Activated CD4-positive, CD25-positive, alpha-beta regulatory T cell treated with anti-CD3 and anti-CD28 coated beads, Interleukin-2, amount 50 U/mL, for 24 hours (primary cell): ENCODE measurements at regions not wholly inside any gene's neighbourhood (a gene's known extent, or its start where the extent isn't known, plus 50 kb on each side); places are given as distances from the start of the nearest gene placed in this dataset.
"Not testable (repeated sequence)": the region's sequence is repeated elsewhere in the genome, so short reads cannot be mapped to it uniquely, and the experiment has no call there.

Experiments
- ATAC-seq, 2 donors: fragments of 150-1000 bp; cut with Tn5 transposase; one replicate each; pipeline ENCODE4 v1.10.0; 2021; ENCODE audit warnings: mild to moderate bottlenecking in 1 of 2, moderate library complexity in 1 of 2

- no peak for ATAC-seq
Observed at GRCh38 chr14:97153527-97153926, 356.3 kb downstream of the VRK1 start.

GRCh38 chr14:97155320-97155719 lies 358.1 kb downstream of the VRK1 start:
- ATAC-seq: no peak

DNA sequence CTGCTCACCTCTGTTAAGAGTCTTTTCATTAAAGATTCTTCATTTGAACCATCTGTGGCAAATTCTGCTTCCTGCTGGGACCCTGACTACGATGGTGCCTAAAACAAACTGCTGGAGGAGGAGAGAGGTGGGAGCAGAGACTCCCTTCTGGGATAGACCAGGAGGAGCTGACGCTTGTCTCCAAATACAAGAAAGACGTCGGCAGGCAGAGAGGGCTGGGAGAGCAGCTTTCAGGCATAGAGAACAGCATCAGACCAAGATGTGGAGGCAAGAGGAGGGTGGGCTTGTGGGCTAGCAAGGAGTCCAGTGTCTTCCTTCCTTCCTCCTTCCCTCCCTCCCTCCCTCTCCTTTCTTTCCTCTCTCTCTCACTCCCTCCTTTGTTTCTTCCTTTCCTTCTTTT lies 358.6 kb downstream of the VRK1 start:
- no peak for ATAC-seq

GRCh38 chr14:97156705-97157104 lies 359.5 kb downstream of the VRK1 start:
- ATAC-seq: no peak

- no peak for ATAC-seq
Observed at GRCh38 chr14:97158102-97158501, 360.9 kb downstream of the VRK1 start.

DNA sequence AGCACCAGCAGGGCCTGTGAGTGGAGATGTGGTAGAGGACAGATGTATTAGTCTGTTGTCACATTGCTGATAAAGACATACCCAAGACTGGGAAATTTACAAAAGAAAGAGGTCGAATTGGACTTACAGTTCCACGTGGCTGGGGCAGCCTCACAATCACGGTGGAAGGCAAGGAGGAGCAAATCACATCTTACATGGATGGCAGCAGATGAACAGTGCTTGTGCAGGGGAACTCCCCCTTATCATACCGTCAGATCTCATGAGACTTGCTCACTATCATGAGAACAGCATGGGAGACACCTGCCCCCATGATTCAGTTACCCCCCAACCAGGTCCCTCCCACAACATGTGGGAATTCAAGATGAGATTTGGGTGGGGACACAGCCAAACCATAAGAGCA lies 361.9 kb downstream of the VRK1 start:
- no peak for ATAC-seq

DNA sequence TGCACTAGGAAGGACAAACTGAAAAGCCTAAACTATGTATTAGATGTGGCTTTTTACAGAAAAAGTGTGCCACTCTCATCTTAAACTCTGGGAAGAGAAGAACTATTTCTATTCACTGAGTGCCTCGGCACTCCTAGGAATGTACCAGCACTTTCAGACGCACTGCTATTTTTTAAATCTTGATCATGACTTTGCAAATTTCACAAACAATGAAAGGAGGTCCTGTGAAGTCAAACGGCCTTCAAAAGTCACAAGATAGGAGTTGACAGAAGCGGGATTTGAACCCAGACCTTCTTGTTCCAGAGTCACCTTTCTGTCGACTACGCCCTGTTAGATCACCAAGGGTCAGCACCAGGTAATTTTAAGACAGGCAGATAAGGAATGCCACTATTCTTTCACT lies 365.4 kb downstream of the VRK1 start:
- ATAC-seq: no peak

GRCh38 chr14:97164021-97164420 lies 366.8 kb downstream of the VRK1 start:
- no peak for ATAC-seq

DNA sequence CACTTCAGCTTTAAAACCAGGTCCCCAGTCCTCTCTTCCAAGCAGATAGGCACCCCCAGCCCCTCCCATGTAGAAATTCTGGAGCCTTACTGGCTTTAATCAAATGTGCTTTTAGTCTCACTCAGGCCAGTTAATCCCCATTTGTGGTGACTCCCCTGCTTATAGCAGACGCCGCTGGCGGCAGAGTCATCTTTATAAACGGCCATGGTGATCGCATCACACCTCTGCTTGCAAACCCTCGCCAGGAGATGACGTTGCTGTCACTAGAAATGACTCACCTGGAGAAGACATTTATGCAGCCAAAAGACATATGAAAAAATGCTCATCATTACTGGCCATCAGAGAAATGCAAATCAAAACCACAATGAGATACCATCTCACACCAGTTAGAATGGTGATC lies 369.3 kb downstream of the VRK1 start:
- ATAC-seq: peak in 1 of 2 donors; percentile 30

DNA sequence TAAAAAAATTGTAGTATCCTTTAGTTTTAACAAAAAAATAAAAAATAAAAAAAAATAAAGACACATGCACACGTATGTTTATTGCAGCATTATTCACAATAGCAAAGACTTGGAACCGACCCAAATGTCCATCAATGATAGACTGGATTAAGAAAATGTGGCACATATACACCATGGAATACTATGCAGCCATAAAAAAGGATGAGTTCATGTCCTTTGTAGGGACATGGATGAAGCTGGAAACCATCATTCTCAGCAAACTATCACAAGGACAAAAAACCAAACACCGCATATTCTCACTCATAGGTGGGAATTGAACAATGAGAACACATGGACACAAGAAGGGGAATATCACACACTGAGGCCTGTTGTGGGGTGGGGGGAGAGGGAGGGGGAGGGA lies 370.4 kb downstream of the VRK1 start:
- not testable (repeated sequence) for ATAC-seq

DNA sequence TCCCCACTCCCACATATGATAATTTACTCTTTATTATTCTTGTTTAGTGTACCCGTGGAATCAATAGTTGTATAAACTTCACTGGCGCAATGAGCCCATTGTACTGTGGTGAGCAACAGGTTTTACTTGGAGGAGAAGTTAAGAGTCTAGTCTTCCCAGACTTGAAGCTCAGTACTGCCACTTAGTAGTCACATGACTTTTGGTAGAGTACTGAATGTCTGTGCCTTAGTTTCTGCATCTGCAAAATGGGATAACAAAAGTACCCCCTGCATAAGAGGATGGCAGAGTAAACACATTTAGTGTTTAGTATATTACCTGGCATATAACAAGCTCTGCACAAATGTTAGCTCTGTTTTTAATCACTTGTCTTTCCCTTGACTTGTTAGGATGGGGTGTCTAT lies 375.5 kb downstream of the VRK1 start:
- ATAC-seq: no peak

- ATAC-seq: peak; percentile 42 to 48
Observed at GRCh38 chr14:97177016-97177415, 379.8 kb downstream of the VRK1 start.

- no peak for ATAC-seq
Observed at GRCh38 chr14:97177635-97178034, 380.5 kb downstream of the VRK1 start.

- peak; percentile 44 to 52 for ATAC-seq
Observed at GRCh38 chr14:97178781-97179180, 381.6 kb downstream of the VRK1 start.

DNA sequence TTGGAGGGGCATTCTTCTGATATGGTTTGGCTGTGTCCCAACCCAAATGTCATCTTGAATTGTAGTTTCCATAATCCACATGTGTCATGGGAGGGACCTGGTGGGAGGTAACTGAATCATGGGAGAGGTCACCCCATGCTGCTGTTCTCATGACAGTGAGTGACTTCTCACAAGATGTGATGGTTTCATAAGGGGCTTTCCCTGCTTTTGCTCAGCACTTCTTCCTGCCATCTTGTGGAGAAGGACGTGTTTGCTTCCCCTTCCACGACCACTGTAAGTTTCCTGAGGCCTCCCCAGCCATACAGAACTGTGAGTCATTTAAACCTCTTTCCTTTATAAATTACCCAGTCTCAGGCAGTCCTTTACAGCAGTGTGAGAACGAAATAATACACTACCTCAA lies 382.4 kb downstream of the VRK1 start:
- peak; percentile 53 to 58 for ATAC-seq

DNA sequence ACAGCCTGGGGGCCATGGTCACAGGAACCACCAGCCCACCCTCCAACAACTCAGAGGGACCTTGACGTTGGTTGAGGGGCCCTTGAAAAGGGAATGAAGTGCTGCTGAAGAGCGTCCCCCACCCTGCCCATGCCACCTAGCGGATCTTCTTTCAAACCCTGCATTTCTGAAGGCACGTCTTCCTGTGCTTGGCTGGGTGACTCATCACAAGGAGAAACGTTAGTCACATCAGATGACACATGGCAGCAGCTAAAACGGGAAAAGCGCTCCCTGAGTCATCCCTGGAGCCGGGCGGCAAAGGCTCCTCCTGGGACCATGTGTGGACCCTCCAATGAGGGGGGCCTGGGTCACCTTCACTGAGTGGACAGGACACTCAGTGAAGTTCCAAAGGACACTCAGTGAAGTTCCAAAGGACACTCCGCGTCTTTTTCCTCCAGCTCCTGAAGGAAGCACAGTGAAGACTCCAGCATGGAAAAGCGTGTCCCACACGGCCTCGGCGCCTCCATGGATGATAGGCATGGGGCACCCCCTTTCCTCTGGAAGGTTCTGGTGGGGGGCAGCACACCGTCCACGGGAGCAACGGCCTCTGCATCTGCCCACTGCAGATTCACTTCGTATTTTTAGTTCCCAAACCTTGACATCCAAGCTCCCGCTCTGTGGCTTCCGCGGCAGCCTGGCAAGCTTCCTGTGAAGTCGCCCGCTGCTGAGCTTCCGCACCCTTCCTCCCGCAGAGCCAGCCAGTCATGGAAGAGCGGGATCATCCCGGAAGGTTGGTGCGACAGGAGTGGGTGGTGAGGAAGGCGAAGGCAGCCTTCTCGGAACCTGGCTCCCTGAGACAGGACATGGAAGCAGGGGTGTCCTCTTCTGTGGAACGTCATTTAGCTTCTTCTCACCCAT lies 383.4 kb downstream of the VRK1 start:
- no peak for ATAC-seq

DNA sequence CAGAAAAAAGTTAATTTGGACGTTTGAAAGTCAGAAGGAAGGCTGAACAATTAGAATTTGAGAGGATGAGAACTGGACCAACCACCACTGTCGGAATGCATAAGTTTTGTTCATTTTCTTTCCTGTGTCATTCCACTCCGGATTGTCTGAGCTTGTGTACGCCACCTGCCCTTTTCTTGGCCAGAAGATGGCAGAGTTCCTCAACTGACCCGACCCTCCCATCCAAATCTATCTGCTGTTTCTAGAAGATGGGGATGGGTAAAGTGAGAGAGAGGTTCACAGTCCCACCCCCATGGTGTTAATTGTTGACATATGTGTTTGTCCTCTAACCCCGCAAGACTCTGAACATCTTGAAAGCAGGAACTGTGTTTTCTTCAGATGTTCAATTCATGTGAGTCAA lies 388.0 kb downstream of the VRK1 start:
- no peak for ATAC-seq

GRCh38 chr14:97187916-97188315 lies 390.7 kb downstream of the VRK1 start:
- no peak for ATAC-seq

GRCh38 chr14:97196336-97196735 lies 399.2 kb downstream of the VRK1 start:
- no peak for ATAC-seq

- no peak for ATAC-seq
Observed at GRCh38 chr14:97198813-97199212, 401.6 kb downstream of the VRK1 start.

GRCh38 chr14:97200245-97200644 lies 403.1 kb downstream of the VRK1 start:
- no peak for ATAC-seq

DNA sequence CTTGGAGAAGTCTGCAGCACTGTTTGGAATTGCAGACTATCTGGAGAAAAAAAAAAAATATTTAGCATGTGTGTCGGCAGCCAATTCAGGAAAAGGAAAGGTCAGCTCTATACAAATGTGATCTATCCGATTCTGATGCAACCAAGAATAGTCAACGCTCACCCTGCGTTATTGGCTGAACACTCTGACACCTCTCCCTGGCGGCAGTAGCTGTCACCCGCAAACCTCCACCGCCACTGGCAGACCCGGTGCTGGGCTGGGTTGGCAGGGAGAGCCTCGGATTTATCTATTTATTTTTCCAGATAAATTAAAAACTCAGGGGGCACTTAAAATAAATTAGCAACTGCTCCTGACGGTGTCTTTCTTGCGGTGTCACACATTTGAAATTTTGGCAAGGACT lies 409.7 kb downstream of the VRK1 start:
- no peak for ATAC-seq

GRCh38 chr14:97210202-97210601 lies 413.0 kb downstream of the VRK1 start:
- no peak for ATAC-seq

DNA sequence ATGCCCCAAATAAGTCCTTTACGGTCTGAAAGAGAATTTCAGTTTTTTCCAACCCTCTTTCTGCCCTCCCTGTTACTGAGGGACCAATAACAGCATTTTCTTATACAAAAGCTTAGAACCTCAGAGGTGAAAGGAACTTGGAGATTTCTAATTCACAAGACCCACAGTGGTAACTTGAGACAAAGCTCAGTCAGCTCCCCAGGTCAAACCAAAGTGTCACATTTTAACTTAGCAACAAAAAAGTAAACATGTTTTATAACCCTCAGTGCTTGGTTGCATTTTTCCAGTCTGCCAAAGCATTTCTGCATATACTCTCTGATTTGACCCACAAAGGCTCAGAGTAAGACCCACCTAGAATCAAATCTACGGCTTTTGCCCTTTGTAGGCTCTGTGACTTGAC lies 415.2 kb downstream of the VRK1 start:
- ATAC-seq: no peak

DNA sequence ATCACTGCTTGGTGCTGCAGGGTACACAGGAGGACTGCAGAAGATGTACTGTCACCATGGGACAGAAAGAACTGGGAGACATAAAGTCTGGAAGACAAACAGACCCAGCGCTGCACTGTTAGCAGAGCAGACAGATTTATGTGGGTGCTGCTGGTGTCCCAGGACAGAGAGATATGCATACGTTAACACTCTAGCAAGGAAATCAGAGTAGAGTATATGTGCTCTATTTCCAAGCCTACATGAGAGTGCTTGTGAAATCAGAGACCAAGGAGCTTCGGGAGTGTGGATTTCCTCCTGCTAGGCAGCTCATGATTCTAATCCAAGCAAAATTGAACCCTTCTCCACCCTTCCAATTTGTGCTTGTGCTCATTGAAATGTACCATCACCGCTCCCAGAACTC lies 416.5 kb downstream of the VRK1 start:
- no peak for ATAC-seq
